GM19395 (cell line): ENCODE measurements at regions not wholly inside any gene's neighbourhood (a gene's known extent, or its start where the extent isn't known, plus 50 kb on each side); places are given as distances from the start of the nearest gene placed in this dataset.
A peak's percentile ranks its signal among the peaks of the same experiment; 100 is the strongest.

Experiments
- ATAC-seq: cut with Tn5 transposase; IDR thresholded peaks from one replicate; pipeline ENCODE4 v1.9.1; 2021; ENCODE audit warnings: mild to moderate bottlenecking, moderate library complexity; ENCODE audit not compliant: unreplicated experiment

DNA sequence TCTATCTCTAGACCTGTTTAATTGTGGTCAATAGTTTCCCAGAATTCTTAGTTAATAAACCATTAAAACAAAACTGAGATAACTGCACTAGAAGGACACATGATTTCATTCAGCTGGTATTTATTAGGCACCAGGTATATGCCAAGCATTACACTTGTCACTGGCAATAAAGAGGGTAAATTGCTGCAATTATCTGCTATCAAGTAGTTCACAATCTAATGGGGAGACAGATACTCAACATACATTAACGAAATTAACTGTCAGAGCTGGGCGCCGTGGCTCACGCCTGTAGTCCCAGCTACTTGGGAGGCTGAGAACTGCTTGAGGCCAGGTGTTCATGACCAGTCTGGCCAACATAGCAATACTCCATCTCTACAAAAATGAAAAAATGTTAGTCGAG is 71.7 kb upstream of the WIPF1 start:
- no peak for ATAC-seq

DNA sequence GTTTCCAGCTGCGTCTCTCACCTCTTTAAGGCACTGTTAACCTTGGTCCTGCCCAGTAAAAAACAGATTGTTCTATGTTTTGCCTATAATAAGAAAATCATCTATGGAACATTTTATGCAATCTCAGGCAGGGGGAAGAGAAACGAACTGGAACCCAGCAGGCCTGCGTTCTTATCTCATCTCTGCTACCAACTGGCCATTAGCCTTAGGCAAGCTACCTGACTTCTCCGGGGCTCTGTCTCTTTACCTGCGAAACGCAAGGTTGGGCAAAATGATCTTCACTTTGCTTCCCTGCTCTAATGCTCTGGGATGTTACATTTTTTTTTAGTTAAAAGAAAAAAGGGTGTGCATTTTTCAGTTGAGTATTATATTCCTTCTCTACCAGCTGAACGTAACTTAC is 70.5 kb upstream of the WIPF1 start:
- no peak for ATAC-seq

DNA sequence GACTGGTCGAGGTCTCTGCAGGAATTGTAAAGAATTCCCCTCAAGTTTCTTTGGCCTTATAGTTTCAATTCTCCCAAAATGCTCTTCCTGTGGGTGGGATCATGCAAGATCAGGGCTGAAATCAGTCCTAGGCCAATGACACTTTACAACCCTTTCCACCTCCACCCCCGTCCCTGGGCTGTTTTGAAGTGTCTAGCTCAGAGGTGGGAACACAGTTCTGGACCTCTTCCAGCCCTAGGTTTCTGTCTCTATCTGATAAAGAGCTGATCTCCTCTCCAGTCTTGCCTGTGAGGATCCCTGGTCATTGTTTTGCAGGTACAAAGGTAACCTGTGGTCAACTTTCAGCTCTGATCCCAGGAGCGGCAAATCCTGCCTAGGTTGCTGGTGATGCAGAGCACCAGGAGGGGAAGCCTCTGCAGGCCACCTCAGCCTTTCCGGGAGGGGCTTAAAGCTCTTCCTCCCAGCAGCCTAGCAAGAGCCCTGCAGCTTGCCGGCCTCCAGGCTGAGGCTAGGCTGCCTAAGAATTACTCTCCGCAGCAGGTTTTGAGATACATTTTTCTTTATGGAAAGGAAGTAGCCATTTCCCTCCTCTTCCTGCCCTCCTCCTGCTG is 69.8 kb upstream of the WIPF1 start:
- ATAC-seq, result no peak

DNA sequence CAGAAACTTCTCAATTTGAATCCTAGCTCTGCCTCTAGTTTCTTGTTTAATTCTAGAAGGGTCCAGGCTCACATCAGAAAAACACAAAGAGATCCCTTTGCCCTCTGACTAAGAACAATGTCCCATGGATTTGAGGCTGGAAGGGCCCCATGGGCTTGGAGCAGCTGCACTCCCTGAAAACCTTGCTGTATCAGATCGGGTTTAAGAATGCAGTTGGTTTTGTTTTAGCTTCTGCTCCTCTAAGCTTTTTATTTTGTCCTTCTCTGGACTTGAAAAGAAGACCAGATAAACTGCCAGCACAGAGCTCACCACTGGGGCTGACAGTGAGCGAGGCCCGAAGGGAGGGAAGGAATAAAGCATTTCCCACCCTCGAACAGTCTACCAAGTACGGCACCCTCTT is 69.2 kb upstream of the WIPF1 start:
- ATAC-seq, result no peak

DNA sequence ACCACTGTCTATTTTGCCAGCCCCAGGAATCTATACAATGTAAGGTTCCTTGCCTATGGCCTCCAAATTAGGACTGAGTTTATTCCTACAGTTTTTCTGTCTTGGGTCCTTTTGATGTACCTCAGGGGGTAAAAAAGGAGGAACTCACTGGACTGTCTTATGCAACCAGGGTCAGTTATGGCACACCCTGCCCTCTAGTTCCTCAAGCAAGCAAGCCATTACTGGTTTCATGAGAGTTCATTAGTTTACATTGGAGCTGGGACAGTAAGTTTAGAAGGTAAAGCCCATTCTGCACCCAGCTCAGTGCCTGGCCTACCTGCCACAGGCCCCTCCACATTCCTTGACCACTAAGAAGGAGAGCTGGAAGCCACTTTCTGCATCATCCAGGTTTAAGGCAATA is 68.7 kb upstream of the WIPF1 start:
- no peak for ATAC-seq

DNA sequence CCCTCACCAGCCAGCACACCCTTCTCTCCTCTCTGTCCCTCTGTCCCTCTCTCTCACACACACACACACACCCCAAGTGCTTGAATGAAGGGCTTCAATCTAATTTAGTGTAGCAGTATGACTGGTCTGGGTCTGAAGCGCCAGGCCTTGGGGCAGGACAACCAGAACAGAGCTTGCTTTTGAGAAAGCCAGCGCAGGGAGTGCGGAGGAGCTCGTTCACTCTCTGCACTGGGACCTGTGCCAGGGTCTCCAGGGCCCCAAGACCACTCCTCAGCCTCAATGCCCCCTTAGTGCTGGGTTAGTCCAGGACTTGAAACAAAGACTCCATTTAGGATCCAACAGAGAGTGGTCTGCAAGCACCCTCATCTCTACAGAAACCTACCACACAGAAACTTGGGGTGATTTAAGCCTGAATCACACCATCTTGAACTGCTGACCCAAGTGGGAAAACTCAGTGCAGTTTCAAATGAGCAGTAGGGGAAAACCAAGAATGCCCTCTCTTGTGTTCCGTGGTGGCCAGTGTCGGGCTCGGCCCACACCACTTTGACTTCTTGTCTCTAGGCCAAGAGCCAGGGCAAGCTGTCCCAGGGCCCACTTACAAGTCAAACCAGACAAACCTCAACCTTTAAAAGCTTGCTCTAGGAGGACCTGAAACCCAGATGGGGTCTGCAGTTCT is 66.6 kb upstream of the WIPF1 start:
- no peak for ATAC-seq

DNA sequence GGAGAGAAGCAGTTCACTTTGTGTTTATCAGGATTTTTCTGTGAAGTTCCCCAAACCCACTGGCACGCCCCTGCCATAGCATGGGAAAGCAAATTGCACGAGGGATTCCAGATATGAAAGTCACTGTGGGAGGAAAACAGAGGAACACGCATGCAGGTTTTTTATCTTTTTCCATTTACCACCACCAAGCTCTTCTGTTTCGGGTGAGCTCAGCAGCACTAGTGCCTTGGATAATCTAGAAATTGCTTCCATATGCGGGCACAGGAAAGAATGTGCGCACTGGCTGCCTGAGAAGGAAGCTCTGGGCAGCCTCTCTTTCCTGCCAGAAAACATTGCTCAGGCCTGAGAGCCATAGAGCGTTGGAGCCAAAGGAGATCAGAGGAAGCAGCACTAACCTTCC is 65.9 kb upstream of the WIPF1 start:
- no peak for ATAC-seq

DNA sequence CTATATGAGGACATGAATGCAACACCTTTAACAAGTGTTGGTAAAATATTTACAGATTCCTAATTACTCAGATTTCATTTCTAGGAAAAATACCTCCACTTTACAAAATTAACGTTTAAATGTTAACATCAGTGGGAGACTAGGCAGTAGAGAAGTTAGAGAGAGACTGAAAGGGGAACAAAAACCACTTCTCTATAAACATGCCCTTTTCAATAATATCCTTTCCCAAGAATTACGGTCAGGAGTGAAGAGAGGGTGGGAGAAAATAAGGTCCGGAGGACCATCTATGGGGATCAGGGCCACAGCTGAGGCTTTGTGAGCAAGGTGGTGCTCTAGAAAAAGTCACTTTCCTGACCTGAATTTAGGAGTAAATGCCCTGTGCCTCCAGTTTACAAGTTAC is 65.3 kb upstream of the WIPF1 start:
- no peak for ATAC-seq

DNA sequence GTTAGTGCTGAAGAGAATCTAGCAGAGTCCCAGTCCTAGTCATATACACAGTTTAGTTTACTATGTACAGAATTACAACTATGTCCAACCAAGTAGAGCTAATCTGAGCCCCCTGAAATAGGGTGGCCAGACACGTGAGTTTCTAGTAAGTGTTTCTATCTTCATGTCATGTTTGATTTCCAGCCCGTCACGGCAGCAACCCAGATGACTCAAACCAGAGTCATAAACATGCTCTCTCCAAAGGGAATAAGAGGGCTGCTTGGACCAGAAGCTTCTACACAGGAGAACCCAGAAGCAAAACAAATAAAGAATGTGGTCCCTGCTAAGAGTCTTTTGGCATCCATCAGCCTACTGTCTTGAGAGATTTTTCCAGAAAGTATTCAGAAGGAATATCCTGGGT is 64.9 kb upstream of the WIPF1 start:
- ATAC-seq, result no peak

DNA sequence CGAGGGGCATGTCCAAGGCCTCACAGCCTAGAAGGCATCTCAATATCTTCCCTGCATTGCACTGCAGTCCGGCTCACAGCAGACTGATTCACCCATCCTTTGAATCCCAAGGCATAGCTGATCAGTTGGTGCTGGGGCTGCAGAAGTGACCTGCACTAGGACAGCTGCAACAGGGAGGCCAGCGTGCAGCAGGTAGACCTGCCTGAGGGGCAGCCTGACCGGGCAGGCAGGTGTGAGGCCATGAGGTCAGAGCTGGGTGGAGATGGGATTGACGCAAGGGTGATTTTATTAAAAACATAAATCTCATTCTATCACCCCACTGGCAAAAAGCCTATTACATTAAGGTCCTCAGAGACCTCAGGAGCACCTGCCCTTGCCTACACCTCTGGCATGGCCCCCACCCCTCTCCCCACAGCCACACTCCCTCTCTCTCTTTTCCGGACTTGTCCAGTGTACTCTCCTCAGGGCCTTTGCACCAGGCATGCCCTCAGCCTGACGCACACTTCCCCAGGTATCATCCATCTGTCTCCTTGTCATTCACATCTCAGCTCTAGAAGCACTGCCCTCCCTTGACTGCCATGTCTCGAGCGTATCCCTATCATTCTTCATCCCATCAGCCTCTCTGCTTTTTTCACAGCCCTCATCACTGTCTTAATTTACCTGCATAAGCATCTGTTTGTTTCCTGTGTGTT is 63.5 kb upstream of the WIPF1 start:
- ATAC-seq, result no peak

DNA sequence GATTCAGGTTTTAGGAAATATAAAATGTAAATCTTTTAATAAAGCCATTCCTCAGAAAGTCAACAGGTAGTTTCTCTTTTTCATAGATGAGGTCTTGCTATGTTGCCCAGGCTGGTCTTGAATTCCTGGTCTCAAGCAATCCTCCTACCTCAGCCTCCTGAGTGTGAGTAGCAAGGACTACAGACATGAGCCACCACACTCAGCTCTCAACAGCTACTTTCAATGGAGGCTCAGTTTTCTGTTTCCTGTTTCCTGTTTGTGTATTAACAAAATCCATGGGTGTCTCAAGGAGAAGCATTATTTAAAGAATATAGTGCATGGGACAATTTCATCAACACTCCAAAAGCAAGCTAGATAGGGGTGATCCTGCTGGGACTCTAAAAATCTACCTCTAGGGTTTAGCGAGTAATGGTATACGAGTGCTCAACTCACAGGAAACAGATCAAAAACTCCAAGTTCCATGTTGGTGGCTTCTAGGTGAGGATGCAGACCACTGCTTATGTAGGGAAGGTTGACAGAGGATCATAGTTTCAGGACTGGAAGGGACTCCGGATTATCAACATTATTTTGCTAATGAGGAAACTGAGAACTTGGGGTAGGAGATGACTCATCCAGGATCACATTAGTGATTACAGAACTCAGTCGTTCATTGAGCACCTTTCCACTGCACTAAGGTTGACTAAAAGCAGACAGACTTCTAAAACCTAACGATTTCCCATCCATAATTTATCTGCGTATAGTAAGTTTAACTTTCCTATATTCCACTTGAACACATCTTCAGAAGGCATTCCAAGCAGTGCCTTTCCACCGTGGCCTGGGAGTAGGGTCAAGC is 61.7 kb upstream of the WIPF1 start:
- ATAC-seq, result peak; percentile 60

DNA sequence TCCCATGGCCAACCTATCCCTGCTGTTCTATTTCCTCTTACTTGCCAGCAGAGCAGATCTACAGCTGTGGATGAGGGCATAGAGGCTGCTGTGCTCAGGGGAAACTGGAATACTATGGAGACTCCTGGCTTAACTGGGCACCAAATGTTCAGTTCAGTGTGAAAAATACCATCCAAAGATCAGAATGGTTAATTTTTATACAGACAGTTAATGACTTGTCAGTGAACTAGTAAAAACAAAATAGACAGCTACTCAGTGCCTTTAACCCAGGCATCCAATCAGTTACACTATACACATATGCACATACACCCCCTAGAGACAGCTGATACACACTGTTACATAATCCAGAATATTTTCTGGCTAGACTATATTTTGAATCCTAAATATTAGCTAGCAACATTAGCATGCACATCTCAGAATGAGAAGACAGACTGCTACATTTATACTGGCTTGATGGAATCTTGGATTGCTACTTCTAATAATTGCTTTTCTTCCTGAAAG is 59.1 kb upstream of the WIPF1 start:
- no peak for ATAC-seq

DNA sequence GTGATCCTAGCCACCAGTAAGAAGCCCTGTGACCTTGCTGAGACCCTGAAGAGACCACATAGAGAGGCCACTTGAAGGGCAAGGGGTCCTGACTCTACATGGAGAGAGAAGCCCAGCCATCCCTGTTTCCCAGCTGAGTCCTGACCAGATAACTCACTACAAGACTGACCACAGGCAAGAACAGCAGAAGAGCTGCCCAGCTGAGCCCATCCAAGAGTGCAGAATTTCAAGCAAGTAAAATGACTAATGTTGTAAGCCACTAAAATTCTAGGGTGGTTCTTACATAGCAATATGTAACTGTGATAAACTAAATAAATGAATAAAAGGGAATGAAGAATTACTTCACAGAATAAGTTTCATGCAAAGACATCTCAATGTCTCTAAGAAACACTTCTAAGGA is 58.4 kb upstream of the WIPF1 start:
- no peak for ATAC-seq

DNA sequence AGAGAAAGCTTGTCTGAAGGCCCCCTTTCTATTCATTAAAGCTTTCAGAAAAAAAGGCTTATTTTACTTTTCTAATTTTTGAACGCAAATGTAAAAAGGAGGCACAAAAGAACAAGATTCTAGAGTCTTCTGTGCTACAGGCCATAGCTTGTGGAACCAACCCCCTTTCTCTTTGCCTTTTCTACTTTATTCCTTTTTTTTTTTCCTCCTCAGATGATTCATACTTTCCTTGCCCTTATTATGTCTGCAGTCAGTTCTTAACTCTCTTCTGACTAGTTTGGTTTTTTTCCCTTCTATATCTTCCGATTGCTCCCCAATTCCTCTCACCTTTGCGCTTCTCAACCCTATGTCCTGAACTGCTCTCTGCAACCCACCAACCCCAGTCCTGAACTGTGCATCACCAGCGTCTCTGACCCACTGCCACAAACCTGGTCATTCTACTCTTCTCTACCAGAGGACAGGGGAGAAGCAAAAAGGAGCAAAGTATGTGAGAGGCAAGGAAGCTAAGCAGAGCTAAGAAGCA is 56.9 kb upstream of the WIPF1 start:
- ATAC-seq, result no peak

DNA sequence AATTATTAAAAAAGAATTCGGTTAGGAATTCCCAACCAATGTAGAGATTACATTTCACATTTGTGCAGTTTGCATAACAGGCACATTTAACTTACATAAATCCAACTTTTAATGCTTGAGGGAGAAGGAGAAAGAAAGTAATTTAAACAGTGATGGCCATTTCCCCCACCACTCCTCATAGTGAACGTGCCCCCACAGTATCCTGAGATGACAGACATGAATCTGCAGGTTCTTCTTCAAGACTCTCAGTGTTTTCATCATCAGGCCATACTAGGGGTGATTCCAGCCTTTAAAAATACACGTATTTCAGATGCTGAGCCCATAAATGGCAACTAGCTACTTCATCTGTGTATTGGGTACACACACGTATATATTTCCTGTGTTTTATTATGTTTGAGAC is 51.3 kb upstream of the WIPF1 start:
- no peak for ATAC-seq
